Fibroblast of lung (primary cell): ENCODE measurements at regions not wholly inside any gene's neighbourhood (a gene's known extent, or its start where the extent isn't known, plus 50 kb on each side); places are given as distances from the start of the nearest gene placed in this dataset.

Experiments
- DNase-seq, 2 donors: peaks; one replicate each; pipeline versions ENCODE4 v3.0.0 to v3.0.0-alpha.2; 2010; ENCODE audit warnings: low read depth in 2 of 2
- H2AFZ ChIP-seq: 2 replicates; pipeline ENCODE4 v1.5.1; 2012; ENCODE audit warnings: low read length, control low read depth, inconsistent platforms
- H3K27ac ChIP-seq: 2 replicates; pipeline ENCODE4 v1.5.1; 2011; ENCODE audit warnings: low read length, control low read depth; ENCODE audit not compliant: insufficient read depth
- H3K27me3 ChIP-seq: 2 replicates; pipeline ENCODE4 v1.5.1; 2011; ENCODE audit warnings: mild to moderate bottlenecking, low read length; ENCODE audit not compliant: control insufficient read depth, insufficient read depth
- H3K36me3 ChIP-seq: 2 replicates; pipeline ENCODE4 v1.5.1; 2011; ENCODE audit warnings: low read length; ENCODE audit not compliant: control insufficient read depth, insufficient read depth
- H3K4me1 ChIP-seq: 2 replicates; pipeline ENCODE4 v1.5.1; 2011; ENCODE audit warnings: low read length; ENCODE audit not compliant: control insufficient read depth, insufficient read depth; ENCODE audit errors: extremely low read depth
- H3K4me2 ChIP-seq: 2 replicates; pipeline ENCODE4 v1.5.1; 2011; ENCODE audit warnings: low read length, control low read depth; ENCODE audit not compliant: insufficient read depth; ENCODE audit errors: extremely low read depth
- H3K4me3 ChIP-seq, 4 experiments: fragments of 200-600 bp in 1 of 4; sonication (generic) in 1 of 4; replicated peaks in 1 of 4; 2 replicates each; pipeline ENCODE4 v1.5.1; 2011 to 2016; ENCODE audit warnings: low read length in 4 of 4, low read depth in 3 of 4, mild to moderate bottlenecking in 3 of 4, control low read depth in 2 of 4, inconsistent platforms in 1 of 4, mixed read lengths in 1 of 4; ENCODE audit not compliant: insufficient read depth in 1 of 4; ENCODE audit errors: control extremely low read depth in 1 of 4
- H3K79me2 ChIP-seq: 2 replicates; pipeline ENCODE4 v1.5.1; 2012; ENCODE audit warnings: mild to moderate bottlenecking, low read length, inconsistent platforms; ENCODE audit not compliant: control insufficient read depth, insufficient read depth
- H3K9ac ChIP-seq: 2 replicates; pipeline ENCODE4 v1.5.1; 2011; ENCODE audit warnings: mild to moderate bottlenecking, low read length, control low read depth; ENCODE audit not compliant: insufficient read depth
- H3K9me3 ChIP-seq: 2 replicates; pipeline ENCODE4 v1.5.1; 2012; ENCODE audit warnings: low read depth, low read length; ENCODE audit not compliant: control insufficient read depth, insufficient read depth
- H4K20me1 ChIP-seq: 2 replicates; pipeline ENCODE4 v1.5.1; 2011; ENCODE audit warnings: low read length; ENCODE audit not compliant: control insufficient read depth, insufficient read depth; ENCODE audit errors: extremely low read depth
- CTCF ChIP-seq, 2 donors: IDR thresholded peaks in 1 of 2; conservative IDR thresholded peaks in 1 of 2; 1 replicate in 1 of 2; 2 replicates in 1 of 2; pipeline ENCODE4 v1.5.1; 2011 to 2012; ENCODE audit warnings: low read length in 2 of 2, control low read depth in 1 of 2, inconsistent platforms in 1 of 2, low read depth in 1 of 2, mild to moderate bottlenecking in 1 of 2
- EZH2 ChIP-seq: IDR thresholded peaks from 2 replicates; pipeline ENCODE4 v1.5.1; 2012; ENCODE audit warnings: low read length, control low read depth, mild to moderate bottlenecking; ENCODE audit errors: missing control alignments

GRCh38 chr11:121930004-121930965, 185.7 kb downstream of the BLID start:
- TF ChIP-seq EZH2 (no peak), CTCF (conservative IDR thresholded peaks at IDR 0.05 in 1 of 2, IDR thresholded peaks at IDR 0.05 in 1 of 2; ENCODE audit: low read depth in 1 of 2, low read length in 2 of 2) (no peak)
- peak; percentile 36 to 56 for DNase-seq
- Histone ChIP-seq H3K27me3 (no peaks in the 10 kb centered on the region), H3K27ac (peak overlapping the region; percentile 24), H3K79me2 (no peaks in the 10 kb centered on the region), H3K9me3 (no peaks in the 10 kb centered on the region), H4K20me1 (no peaks in the 10 kb centered on the region), H3K36me3 (no peaks in the 10 kb centered on the region), H3K4me3 (peak overlapping the region; percentile 34 to 67 (median 43)), H3K4me1 (peaks cover 9% of the 10 kb centered on the region), H3K4me2 (peak overlapping the region; percentile 94), H2AFZ (peak overlapping the region; percentile 84), H3K9ac (no peak overlapping the region)

- peak; percentile 35 to 82 for DNase-seq
- no peaks in the 10 kb centered on the region for H3K27me3 ChIP-seq
- no peaks in the 10 kb centered on the region for H4K20me1 ChIP-seq
- no peaks in the 10 kb centered on the region for H3K36me3 ChIP-seq
- peak overlapping the region; percentile 6 to 67 (median 32) for H3K4me3 ChIP-seq
- H3K27ac ChIP-seq, result no peak overlapping the region
- H2AFZ ChIP-seq, result no peak overlapping the region
- no peak overlapping the region for H3K9ac ChIP-seq
- TF ChIP-seq EZH2 (no peak), CTCF (conservative IDR thresholded peaks at IDR 0.05 in 1 of 2, IDR thresholded peaks at IDR 0.05 in 1 of 2; ENCODE audit: low read depth in 1 of 2, low read length in 2 of 2) (no peak)
- peak overlapping the region; percentile 94 for H3K4me2 ChIP-seq
- H3K9me3 ChIP-seq, result no peaks in the 10 kb centered on the region
- peaks cover 9% of the 10 kb centered on the region for H3K4me1 ChIP-seq
- no peaks in the 10 kb centered on the region for H3K79me2 ChIP-seq
Measured at GRCh38 chr11:121929581-121929980, 186.4 kb downstream of the BLID start.

GRCh38 chr11:121928597-121929580, 187.1 kb downstream of the BLID start:
- Histone ChIP-seq H4K20me1 (no peaks in the 10 kb centered on the region), H3K36me3 (no peaks in the 10 kb centered on the region), H3K27ac (no peak overlapping the region), H3K9me3 (no peaks in the 10 kb centered on the region), H3K4me2 (peak overlapping the region; percentile 70), H3K4me3 (peak overlapping the region; percentile 6 to 67 (median 32)), H3K79me2 (no peaks in the 10 kb centered on the region), H3K9ac (no peak overlapping the region), H2AFZ (peak overlapping the region; percentile 59), H3K27me3 (no peaks in the 10 kb centered on the region), H3K4me1 (peaks cover 9% of the 10 kb centered on the region)
- no peak for TF ChIP-seq CTCF (conservative IDR thresholded peaks at IDR 0.05 in 1 of 2, IDR thresholded peaks at IDR 0.05 in 1 of 2; ENCODE audit: low read depth in 1 of 2, low read length in 2 of 2)
- no peak for TF ChIP-seq EZH2
- no peak for DNase-seq
